ENCODE measurements at regions not wholly inside any gene's neighbourhood (a gene's known extent, or its start where the extent isn't known, plus 50 kb on each side); places are given as distances from the start of the nearest gene placed in this dataset.

DNA sequence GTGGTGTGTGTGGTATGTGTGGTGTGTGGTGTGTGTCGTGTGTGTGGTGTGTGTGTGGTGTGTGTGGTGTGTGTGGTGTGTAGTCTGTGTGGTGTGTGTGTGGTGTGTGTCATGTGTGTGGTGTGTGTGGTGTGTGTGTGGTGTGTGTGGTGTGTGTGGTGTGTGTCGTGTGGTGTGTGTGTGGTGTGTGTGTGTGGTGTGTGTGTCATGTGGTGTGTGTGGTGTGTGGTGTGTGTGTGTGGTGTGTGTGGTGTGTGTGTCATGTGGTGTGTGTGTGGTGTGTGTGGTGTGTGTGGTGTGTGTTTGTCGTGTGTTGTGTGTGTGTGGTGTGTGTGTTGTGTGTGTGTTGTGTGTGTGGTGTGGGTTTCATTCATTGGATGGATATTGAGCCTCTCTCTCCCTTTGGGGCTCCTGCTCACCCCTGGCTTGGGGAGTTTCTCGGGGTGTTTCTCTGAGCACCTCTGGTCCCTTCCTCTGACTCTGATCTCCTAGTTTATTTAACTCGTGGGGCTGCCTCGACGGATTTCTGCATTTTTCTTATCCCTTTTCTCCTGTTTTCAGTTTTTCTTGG is 145.8 kb downstream of the DNAJB6 start:
- ATAC-seq: no peak

DNA sequence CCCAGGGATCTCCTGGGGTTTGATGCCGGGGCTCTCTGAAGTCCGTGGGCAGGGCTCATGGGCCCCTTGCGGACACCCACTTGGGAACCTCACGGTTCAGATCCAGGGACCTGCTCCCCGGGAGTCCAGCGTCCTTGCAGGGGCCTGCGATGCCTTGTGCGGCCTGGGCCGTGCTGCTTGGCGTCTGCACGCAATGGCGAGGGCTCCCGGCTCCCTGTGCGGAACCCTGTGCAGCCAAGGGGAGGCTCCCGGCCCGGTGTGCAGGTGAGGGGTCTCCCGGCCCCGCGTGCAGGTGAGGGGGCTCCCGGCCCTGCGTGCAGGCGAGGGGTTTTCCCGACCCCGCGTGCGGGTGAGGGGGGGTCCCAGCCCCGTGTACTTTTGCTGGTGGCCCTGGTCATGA is 146.7 kb downstream of the DNAJB6 start:
- ATAC-seq: no peak

DNA sequence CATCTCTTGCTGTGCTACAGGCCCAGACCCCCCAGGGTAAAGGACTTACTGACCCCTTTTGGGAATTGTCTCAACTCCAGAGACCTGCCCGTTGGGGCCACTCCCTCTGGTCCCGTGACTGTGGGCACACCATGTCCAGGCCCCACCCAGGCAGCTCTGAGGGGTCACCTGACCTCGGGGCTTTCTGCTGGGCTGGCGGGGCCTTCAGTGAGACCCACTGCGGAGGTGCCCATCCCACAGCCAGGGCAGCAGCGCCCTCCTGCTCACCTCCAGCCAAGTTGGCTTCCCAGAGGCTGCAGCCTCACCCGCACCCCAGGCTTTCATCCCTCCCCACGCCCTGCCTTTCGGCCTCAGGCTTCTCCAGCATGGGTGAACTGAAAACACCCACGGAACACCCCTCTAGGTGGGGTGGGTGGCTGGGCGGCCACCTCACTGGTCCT is 147.2 kb downstream of the DNAJB6 start:
- no peak for ATAC-seq

DNA sequence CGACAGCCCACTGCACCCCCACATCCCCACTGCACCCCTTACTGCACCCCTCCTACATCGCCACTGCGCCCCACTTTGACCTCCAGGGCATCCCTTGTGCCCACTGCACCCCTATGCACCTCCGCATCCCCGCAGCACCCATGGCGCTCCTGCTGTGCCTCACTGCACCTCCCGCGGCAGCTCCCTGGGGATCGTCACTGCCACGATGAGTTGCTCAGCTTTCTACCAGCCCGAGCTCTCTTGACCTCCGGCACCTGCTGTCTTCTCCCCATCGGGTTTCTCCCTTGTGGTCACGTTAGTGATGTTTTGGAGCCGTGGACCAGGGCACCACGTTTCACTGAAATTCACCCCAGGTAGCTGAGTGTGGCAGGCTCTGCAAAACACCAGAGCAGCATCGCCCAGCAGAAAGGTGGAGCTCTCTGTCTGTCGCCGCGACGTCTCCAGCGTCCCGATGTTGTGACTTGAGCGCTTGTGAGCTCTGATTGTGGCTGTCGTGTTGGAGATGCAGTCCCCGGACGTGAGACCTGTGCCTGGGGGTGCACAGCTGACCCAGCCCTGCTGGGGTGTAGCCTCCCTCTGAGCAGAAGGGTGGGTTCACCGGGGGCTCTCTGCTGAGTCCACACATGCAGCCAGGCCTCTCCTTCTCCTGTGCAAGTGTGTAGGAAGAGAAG is 147.7 kb downstream of the DNAJB6 start:
- no peak for ATAC-seq

DNA sequence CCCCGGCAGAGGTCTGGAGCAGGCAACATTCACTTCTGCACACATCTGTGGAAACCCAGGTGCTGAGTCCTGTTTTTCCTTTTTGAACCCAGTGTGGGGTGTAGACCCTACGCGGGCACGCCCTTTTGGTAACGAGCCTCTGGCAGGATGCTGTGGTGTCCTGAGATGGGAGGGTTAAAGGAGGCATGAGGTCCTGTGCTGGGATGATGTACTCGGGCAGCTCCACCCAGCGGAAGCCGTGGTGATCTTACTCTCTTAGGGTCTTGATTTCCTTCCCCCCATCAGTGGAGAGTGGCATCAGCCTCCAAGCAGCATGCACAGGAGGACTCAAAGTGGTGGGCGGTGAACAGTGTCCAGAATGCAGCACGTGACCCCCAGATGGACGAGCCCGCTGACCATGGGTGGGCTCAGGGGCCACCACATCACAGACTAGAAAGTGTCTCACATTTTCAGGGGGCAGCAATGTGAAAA is 148.6 kb downstream of the DNAJB6 start:
- no peak for ATAC-seq

DNA sequence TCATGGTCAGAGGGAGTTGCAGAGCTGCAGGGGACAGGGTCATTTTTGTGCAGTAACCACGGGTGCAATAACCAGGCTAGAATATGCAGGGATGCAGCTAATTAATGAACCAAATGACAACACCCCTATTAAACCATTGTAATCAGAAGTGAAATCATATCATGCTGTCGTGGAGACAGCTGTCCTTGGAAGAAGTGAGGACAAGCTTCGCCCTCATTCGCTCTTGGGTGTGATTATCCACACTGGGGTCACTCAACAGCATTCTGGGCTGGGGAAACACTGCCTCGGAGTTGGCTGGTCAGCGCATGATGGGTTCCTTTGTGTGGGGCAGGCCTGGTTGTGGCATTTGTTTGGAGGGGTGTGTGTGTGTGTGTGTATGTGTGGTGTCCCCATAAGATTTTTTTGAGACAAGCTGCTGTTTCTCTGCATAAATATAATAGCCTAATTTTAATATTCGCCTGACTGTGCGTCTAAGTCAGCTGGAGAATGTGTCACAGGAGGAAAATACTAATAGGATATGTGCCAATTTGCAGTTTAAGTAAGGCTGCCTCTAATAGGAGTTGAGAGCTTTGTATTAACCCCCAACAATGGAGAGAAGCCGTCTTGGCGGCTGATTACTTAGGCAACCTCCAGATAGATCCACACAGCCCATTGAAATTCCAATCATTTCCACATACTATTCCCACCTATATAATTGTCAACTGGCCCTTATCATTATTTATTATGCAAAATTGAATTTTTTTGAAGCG is 149.4 kb downstream of the DNAJB6 start:
- no peak for ATAC-seq

DNA sequence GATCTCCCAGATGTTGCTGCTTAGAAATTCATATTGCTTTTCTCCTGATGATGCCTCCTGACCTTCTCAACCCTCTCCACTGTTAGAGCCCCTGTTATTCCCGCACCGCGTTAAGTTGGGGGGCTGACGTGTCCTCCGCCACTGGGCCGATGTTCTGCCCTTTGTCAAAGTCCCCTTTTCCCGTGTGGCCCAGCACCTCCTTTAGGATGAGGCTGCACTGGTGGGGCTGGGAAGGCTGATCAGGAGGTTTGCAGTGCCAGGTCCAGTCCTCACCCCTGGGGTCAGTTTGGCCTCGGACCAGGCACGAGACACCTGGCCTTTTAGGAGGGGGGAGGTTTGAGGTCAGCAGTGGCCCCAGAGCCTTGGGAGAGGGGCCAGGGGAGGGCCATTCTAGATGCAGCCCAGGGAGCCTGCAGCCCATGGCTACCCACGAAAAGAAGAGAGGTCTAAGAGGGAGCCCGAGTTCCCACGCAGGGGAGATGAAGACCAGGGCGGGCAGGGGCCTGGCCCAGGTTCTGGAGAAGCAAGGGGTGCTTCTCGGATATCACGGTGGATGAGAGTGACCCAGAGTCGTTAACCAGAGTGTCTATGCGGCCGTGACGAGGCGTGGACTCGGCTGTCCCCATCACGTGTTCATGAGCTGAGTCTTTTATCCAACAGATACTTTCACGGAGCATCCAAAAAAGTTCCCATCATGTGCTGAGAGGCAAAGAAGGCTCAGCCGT is 150.4 kb downstream of the DNAJB6 start:
- no peak for ATAC-seq

DNA sequence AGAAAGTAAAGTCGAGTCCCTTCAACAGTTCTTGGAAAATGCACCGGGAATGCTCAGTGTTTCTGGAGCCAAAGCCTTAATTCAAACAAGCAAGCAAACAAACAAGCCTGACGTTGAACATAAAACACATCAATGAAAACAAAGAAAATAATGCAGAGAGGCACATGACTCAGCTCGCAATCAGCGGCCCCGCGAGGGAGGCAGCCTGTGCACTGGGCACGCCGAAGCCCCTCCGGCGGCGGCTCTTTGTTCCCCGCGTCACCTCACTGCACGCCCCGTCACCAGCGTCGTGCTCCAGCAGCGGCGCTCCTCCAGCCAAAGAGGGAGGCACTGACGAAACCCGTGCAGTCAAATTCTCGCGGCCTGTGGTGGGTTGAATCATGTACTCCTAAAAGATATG is 151.5 kb downstream of the DNAJB6 start:
- no peak for ATAC-seq

DNA sequence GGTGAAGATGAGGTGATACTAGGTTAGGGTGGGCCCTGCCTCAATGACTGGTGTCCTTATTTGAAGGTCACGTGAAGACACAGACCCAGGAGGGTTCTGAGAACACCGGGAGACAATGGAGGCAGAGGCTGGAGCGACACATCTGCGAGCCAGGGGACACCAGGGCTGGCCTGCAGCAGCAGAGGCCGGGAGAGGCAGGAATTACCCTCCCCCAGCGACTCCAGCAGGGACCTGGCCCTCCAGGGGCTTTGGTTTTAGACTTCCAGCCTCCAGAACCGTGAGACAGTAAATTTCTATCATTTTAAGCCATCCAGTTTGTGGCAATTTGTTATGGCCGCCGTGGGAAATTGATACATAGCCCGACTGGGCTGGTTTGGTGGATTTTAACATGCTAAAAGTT is 152.2 kb downstream of the DNAJB6 start:
- ATAC-seq: no peak

Measured in activated CD4-positive, CD25-positive, alpha-beta regulatory T cell treated with anti-CD3 and anti-CD28 coated beads, Interleukin-2, amount 50 U/mL, for 24 hours (primary cell).